ENCODE measurements at regions not wholly inside any gene's neighbourhood (a gene's known extent, or its start where the extent isn't known, plus 50 kb on each side); places are given as distances from the start of the nearest gene placed in this dataset.

DNA sequence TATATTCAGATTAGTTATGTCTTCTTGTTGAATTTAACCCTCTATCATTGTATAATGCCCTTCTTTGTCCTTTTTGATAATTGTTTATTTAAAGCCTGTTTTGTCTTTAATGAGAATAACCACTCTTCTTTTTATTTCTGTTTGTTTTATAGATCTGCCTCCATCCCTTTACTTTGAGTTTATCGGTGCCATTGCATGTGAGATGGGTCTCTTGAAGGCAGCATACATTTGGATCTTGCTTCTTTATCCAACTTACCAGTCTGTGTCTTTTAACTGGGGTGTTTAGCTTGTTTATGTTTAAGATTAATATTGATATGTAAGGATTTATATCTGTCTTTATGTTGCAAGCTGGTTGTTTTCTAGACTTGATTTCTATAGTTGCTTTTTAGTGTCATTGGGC, 115.8 kb downstream of the RTL3 start:
- Histone ChIP-seq H3K4me3 (ENCODE audit: extremely low read depth, insufficient read depth, low read length, poor library complexity, severe bottlenecking) (no peak overlapping the region), H3K4me1 (ENCODE audit: control insufficient read depth, insufficient read depth, low read length, poor library complexity, severe bottlenecking) (no peaks in the 10 kb centered on the region), H3K9me3 (ENCODE audit: control insufficient read depth, low read length) (no peaks in the 10 kb centered on the region), H3K27ac (ENCODE audit: low read depth, low read length, severe bottlenecking) (no peak overlapping the region), H3K36me3 (ENCODE audit: control insufficient read depth, insufficient read depth, low read length) (no peaks in the 10 kb centered on the region)
- no CpG with 5 or more reads among the region's 1 CpG for WGBS, 2 experiments (ENCODE audit: insufficient coverage in 2 of 2)

DNA sequence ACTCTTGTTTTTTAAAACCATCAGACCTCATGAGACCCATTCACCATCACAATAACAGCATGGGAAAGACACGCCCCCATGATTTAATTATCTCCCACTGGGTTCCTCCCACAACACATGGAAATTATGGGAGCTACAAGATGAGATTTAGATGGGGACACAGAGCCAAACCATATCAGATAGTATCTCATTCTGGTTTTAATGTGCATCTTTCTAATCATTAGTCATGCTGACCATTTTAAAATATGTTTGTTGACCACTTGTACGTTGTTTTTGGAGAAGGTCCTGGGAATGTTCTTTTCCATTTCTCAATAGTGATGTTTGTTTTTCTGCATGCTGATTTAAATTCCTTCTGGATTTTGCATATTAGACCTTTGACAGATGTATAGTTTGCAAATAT, 119.0 kb downstream of the RTL3 start:
- Histone ChIP-seq H3K9me3 (ENCODE audit: control insufficient read depth, low read length) (no peaks in the 10 kb centered on the region), H3K27ac (ENCODE audit: low read depth, low read length, severe bottlenecking) (no peak overlapping the region), H3K36me3 (ENCODE audit: control insufficient read depth, insufficient read depth, low read length) (no peaks in the 10 kb centered on the region), H3K4me1 (ENCODE audit: control insufficient read depth, insufficient read depth, low read length, poor library complexity, severe bottlenecking) (no peaks in the 10 kb centered on the region), H3K4me3 (ENCODE audit: extremely low read depth, insufficient read depth, low read length, poor library complexity, severe bottlenecking) (no peak overlapping the region)
- 80% methylated on average over 1 of the region's 2 CpGs; no CpG with 5 or more reads in 1 of the 2 experiments for WGBS, 2 experiments (ENCODE audit: insufficient coverage in 2 of 2)

DNA sequence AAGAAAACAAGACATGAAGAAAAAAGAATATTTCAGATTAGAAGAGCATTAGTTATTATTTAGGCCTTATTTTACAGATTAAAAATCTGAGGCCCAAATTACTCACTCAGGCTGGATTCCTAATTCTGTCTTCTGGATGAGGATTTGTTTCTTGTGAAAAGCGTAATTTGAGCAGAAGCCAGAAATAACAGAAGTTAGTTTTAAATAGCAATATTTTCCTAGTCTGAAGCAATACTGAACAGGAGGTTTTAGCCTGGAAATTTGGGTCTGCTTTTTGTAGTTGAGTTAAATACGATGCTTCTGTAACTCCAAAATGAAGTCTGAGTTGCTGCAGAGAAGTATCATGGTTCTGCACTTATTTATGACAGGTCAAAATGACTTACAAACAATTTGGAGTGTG, 124.9 kb downstream of the RTL3 start:
- H3K9me3 ChIP-seq (ENCODE audit: control insufficient read depth, low read length) = no peaks in the 10 kb centered on the region
- WGBS, 2 experiments (ENCODE audit: insufficient coverage in 2 of 2) = 100% methylated on average over 1 of the region's 2 CpGs; no CpG with 5 or more reads in 1 of the 2 experiments
- H3K36me3 ChIP-seq (ENCODE audit: control insufficient read depth, insufficient read depth, low read length) = no peaks in the 10 kb centered on the region
- H3K27ac ChIP-seq (ENCODE audit: low read depth, low read length, severe bottlenecking) = no peak overlapping the region
- no peak overlapping the region for H3K4me3 ChIP-seq (ENCODE audit: extremely low read depth, insufficient read depth, low read length, poor library complexity, severe bottlenecking)
- H3K4me1 ChIP-seq (ENCODE audit: control insufficient read depth, insufficient read depth, low read length, poor library complexity, severe bottlenecking) = no peaks in the 10 kb centered on the region

DNA sequence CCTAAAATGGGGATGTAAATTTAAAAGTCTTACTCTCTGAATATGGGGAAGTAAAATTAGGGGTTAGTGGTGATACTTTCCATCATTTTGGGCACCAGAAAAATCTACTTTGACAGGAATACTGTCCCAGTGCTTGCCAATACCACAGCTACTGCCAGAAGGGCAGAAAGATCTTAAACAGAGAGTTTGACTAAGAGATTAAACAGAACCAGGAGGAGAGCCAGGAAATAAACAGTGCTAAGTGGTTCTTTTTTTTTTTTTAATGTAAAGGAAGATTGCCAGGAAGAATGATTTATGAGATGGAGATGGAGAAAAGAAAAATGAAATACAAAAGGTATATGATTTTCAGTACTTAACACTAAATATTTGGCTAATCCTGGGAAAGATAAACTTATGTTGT, 126.8 kb downstream of the RTL3 start:
- Histone ChIP-seq H3K27ac (ENCODE audit: low read depth, low read length, severe bottlenecking) (no peak overlapping the region), H3K4me1 (ENCODE audit: control insufficient read depth, insufficient read depth, low read length, poor library complexity, severe bottlenecking) (no peaks in the 10 kb centered on the region), H3K36me3 (ENCODE audit: control insufficient read depth, insufficient read depth, low read length) (no peaks in the 10 kb centered on the region), H3K4me3 (ENCODE audit: extremely low read depth, insufficient read depth, low read length, poor library complexity, severe bottlenecking) (no peak overlapping the region), H3K9me3 (ENCODE audit: control insufficient read depth, low read length) (no peaks in the 10 kb centered on the region)

DNA sequence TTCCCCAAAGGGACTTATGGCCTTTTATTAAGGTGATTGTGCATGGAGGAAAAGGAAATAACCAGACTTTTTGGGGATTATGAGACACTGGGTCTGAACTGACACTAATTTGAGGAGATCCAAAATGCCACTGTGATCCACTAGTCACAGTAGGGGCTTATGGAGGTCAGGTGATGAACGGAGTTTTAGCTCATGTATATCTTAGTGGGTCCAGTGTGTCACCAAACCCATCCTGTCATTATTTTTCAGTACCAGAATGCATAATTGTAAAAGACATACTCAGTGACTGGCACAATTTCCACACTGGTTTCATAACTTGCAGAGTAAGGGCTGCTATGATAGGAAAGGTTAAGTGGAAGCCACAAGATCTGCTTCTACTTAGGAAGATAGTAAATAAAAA, 131.3 kb downstream of the RTL3 start:
- H3K27ac ChIP-seq (ENCODE audit: low read depth, low read length, severe bottlenecking) = no peak overlapping the region
- H3K4me1 ChIP-seq (ENCODE audit: control insufficient read depth, insufficient read depth, low read length, poor library complexity, severe bottlenecking) = no peaks in the 10 kb centered on the region
- no peaks in the 10 kb centered on the region for H3K36me3 ChIP-seq (ENCODE audit: control insufficient read depth, insufficient read depth, low read length)
- H3K9me3 ChIP-seq (ENCODE audit: control insufficient read depth, low read length) = no peaks in the 10 kb centered on the region
- no peak overlapping the region for H3K4me3 ChIP-seq (ENCODE audit: extremely low read depth, insufficient read depth, low read length, poor library complexity, severe bottlenecking)
- WGBS, 2 experiments (ENCODE audit: insufficient coverage in 2 of 2) = no CpG with 5 or more reads among the region's 1 CpG

DNA sequence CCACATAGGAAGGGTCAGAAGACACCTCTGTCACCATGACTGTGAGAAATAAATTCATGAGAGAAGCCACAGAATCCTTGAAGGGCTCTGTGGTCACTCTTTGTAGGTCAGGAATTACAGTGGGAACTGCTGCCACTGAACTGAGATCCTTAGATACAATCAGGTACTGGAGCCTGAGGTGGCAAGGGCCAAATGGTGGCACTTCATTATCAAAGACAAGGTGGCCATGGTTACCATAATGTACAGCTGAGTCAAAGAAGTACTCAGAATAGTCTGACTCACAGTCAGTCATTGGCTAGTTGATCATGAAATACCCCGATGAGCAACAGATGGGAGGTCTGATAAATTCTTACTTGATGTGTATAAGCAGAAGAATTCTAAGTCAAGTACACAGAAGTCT, 131.9 kb downstream of the RTL3 start:
- Histone ChIP-seq H3K4me3 (ENCODE audit: extremely low read depth, insufficient read depth, low read length, poor library complexity, severe bottlenecking) (no peak overlapping the region), H3K27ac (ENCODE audit: low read depth, low read length, severe bottlenecking) (no peak overlapping the region), H3K9me3 (ENCODE audit: control insufficient read depth, low read length) (no peaks in the 10 kb centered on the region), H3K36me3 (ENCODE audit: control insufficient read depth, insufficient read depth, low read length) (no peaks in the 10 kb centered on the region), H3K4me1 (ENCODE audit: control insufficient read depth, insufficient read depth, low read length, poor library complexity, severe bottlenecking) (no peaks in the 10 kb centered on the region)
- WGBS, 2 experiments (ENCODE audit: insufficient coverage in 2 of 2) = no CpG with 5 or more reads among the region's 1 CpG

DNA sequence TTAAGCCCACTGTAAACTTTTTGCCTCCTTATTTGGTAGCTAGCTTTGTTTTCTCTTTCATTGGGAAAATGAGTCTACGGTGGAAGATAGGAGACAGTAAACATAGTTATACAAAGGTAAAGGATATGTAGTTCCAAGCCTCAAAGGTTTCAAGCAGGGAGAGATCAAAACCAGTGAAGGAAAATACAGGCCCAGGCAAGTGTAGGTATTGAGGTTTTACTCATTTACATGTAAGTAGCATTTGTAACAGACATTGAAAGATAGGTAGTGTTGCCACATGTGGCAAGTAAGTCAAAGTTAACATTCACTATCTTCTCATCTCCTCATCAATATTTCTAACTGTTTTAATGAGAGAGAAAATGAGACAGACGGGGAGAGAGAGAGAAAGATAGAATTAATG, 136.5 kb downstream of the RTL3 start:
- Histone ChIP-seq H3K4me3 (ENCODE audit: extremely low read depth, insufficient read depth, low read length, poor library complexity, severe bottlenecking) (no peak overlapping the region), H3K36me3 (ENCODE audit: control insufficient read depth, insufficient read depth, low read length) (no peaks in the 10 kb centered on the region), H3K9me3 (ENCODE audit: control insufficient read depth, low read length) (no peaks in the 10 kb centered on the region), H3K27ac (ENCODE audit: low read depth, low read length, severe bottlenecking) (no peak overlapping the region), H3K4me1 (ENCODE audit: control insufficient read depth, insufficient read depth, low read length, poor library complexity, severe bottlenecking) (no peaks in the 10 kb centered on the region)
- WGBS, 2 experiments (ENCODE audit: insufficient coverage in 2 of 2) = no CpG with 5 or more reads among the region's 2 CpGs

DNA sequence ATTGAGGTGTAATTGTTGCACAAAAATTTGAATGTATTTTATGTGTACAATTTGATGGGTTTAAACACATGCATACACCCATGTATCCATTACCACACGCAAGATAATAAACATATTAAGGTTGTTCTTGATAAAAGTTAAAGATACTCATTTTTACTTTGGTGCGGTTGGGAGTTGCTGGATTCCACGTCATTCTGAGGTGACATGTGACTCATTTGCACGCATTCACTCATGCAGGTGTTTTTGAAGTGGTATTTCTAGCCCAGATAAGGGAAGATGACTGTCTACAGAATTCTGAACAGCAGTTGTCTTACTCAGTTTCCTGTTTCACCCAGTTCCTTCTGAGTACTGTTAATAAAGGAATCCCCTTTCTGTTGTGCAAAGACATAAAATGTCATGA, 142.0 kb downstream of the RTL3 start:
- H3K36me3 ChIP-seq (ENCODE audit: control insufficient read depth, insufficient read depth, low read length) = no peaks in the 10 kb centered on the region
- no peak overlapping the region for H3K27ac ChIP-seq (ENCODE audit: low read depth, low read length, severe bottlenecking)
- 80% methylated on average over 1 of the region's 4 CpGs; no CpG with 5 or more reads in 1 of the 2 experiments for WGBS, 2 experiments (ENCODE audit: insufficient coverage in 2 of 2)
- no peak overlapping the region for H3K4me3 ChIP-seq (ENCODE audit: extremely low read depth, insufficient read depth, low read length, poor library complexity, severe bottlenecking)
- H3K4me1 ChIP-seq (ENCODE audit: control insufficient read depth, insufficient read depth, low read length, poor library complexity, severe bottlenecking) = peaks cover 5% of the 10 kb centered on the region
- no peaks in the 10 kb centered on the region for H3K9me3 ChIP-seq (ENCODE audit: control insufficient read depth, low read length)

DNA sequence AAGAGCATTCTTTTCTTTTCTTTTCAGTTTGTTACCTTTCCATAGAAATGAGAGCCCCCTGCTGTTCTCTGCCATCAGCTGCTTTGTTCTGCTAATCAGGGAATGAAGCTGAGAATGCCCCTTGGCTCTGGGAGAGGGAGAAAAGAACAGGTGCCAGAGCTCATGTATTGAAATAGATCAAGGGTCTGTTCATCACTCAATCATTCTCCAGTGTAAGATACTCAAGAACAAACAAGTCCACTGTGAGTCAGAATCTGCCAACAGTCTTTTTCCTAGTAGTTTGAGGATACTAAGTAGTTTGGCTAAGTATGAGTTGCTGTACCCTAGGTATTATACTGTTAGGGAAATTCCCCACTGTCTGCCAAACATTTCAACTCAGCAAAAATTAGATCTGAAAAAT, 144.3 kb downstream of the RTL3 start:
- no peaks in the 10 kb centered on the region for H3K36me3 ChIP-seq (ENCODE audit: control insufficient read depth, insufficient read depth, low read length)
- H3K4me3 ChIP-seq (ENCODE audit: extremely low read depth, insufficient read depth, low read length, poor library complexity, severe bottlenecking) = no peak overlapping the region
- H3K4me1 ChIP-seq (ENCODE audit: control insufficient read depth, insufficient read depth, low read length, poor library complexity, severe bottlenecking) = peaks cover 5% of the 10 kb centered on the region
- no peak overlapping the region for H3K27ac ChIP-seq (ENCODE audit: low read depth, low read length, severe bottlenecking)
- H3K9me3 ChIP-seq (ENCODE audit: control insufficient read depth, low read length) = no peaks in the 10 kb centered on the region

DNA sequence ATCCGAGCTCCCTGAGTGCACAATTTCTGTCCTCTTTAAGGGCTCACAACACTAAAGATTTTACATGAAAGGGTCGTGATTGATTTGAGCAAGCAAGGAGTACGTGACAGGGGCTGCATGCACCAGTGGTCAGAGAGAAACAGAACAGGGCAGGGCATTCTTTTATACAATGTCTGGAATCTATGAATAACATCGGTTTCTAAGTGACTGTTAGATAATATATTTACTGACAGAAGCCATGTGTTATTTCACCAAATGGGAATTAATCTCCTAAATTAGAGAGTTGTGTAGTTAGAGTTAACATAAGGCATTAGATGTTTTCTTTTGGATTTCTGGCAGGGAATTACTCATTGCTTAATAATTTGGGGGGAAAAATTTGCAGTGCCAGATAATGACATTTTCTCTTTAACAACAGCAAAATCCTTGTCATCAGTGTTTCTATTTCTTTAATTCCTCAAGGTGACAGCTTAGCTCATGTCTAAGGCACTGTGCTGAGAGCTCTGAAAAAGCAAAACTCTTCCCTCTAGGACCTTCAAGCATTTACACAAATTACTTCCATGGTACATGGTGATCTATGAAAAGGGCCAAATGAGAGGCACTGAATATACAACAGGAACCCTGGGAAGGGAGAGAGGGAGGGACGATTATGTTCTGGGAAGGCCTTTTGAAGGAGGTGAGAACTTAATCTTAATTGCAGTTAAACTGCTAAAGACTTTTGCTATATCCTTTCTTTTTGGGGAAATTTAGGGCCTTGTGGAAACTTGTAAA, 145.0 kb downstream of the RTL3 start:
- Histone ChIP-seq H3K4me3 (ENCODE audit: extremely low read depth, insufficient read depth, low read length, poor library complexity, severe bottlenecking) (no peak overlapping the region), H3K4me1 (ENCODE audit: control insufficient read depth, insufficient read depth, low read length, poor library complexity, severe bottlenecking) (peaks cover 5% of the 10 kb centered on the region), H3K36me3 (ENCODE audit: control insufficient read depth, insufficient read depth, low read length) (no peaks in the 10 kb centered on the region), H3K27ac (ENCODE audit: low read depth, low read length, severe bottlenecking) (peak overlapping the region; percentile 29), H3K9me3 (ENCODE audit: control insufficient read depth, low read length) (no peaks in the 10 kb centered on the region)
- WGBS, 2 experiments (ENCODE audit: insufficient coverage in 2 of 2) = 0% methylated on average over 1 of the region's 5 CpGs; no CpG with 5 or more reads in 1 of the 2 experiments

DNA sequence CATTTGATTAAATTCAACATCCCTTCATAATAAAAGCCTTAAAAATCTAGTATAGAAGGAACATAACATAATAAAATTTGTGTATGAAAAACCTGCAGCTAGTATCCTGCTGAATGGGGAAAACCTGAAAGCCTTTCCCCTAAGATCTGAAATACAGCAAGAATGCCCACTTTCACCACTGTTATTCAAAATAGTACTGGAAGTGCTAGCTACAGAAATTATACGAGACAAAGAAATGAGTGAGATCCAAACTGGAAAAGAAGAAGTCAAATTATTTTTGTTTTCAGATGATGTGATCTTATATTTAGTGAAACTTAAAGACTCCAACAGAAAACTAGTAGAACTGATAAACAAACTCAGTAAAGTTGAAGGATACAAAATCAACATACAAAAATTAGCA, 152.9 kb downstream of the RTL3 start:
- H3K9me3 ChIP-seq (ENCODE audit: control insufficient read depth, low read length) = no peaks in the 10 kb centered on the region
- no peak overlapping the region for H3K4me3 ChIP-seq (ENCODE audit: extremely low read depth, insufficient read depth, low read length, poor library complexity, severe bottlenecking)
- no peaks in the 10 kb centered on the region for H3K4me1 ChIP-seq (ENCODE audit: control insufficient read depth, insufficient read depth, low read length, poor library complexity, severe bottlenecking)
- no peak overlapping the region for H3K27ac ChIP-seq (ENCODE audit: low read depth, low read length, severe bottlenecking)
- WGBS, 2 experiments (ENCODE audit: insufficient coverage in 2 of 2) = no CpG with 5 or more reads among the region's 1 CpG
- no peaks in the 10 kb centered on the region for H3K36me3 ChIP-seq (ENCODE audit: control insufficient read depth, insufficient read depth, low read length)

Data from mesodermal cell (in vitro differentiated cells).